ENCODE measurements at regions not wholly inside any gene's neighbourhood (a gene's known extent, or its start where the extent isn't known, plus 50 kb on each side); places are given as distances from the start of the nearest gene placed in this dataset.

DNA sequence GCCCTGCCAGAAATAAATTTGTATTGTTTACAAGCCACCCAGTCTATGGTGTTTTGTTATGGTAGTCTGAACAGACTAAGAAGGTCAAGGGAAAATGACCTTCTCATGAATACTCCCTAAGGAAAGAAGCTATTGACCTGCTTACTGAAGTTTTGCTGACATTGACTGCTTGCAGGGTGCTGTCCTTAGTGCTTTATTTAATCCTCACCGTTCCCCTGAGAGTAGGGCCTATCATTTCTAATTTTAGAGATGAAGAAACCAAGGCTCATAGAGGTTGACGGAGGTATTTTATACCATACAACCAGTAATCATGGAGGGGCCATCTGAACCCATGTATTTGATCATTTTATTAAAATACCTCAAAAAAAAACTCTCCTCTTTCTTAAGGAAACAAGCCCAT, 66.7 kb upstream of the INCENP start:
- no peaks in the 10 kb centered on the region for H3K27me3 ChIP-seq (ENCODE audit: control insufficient read depth in 5 of 5, insufficient read depth in 4 of 5, low read length in 5 of 5)
- no peaks in the 10 kb centered on the region for H3K36me3 ChIP-seq (ENCODE audit: control insufficient read depth in 5 of 5, insufficient read depth in 5 of 5, low read length in 5 of 5)
- no peak overlapping the region for H3K27ac ChIP-seq (ENCODE audit: low read depth, low read length)
- H3K4me1 ChIP-seq (ENCODE audit: control insufficient read depth in 5 of 5, insufficient read depth in 5 of 5, low read length in 5 of 5): no peaks in the 10 kb centered on the region
- H3K4me3 ChIP-seq (ENCODE audit: low read depth in 1 of 5, low read length in 5 of 5): no peak overlapping the region
- no peak overlapping the region for H3K9ac ChIP-seq (ENCODE audit: low read length in 5 of 5)
- H3K9me3 ChIP-seq (ENCODE audit: control insufficient read depth in 5 of 5, low read length in 5 of 5): no peaks in the 10 kb centered on the region

DNA sequence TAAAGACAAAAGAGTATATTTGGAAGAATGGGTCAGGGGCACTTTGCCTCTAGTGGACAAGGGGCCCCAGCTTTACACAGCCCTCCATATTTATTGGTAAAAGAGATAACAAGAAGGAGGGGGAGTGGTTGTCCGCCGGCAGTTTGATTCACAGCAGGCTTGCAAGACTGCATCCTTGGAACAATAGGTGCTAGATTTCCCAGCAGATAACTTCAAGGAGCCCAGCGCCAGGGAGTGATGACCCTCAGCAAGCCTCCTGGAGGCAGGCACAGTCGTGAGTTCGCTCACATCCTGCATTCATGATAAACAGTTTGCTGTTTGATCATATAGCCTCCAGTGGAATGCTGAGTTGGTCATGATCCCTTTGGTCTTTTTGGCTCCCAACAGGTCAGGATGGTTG, 67.8 kb upstream of the INCENP start:
- H3K9ac ChIP-seq (ENCODE audit: low read length in 5 of 5): no peak overlapping the region
- no peaks in the 10 kb centered on the region for H3K36me3 ChIP-seq (ENCODE audit: control insufficient read depth in 5 of 5, insufficient read depth in 5 of 5, low read length in 5 of 5)
- no peaks in the 10 kb centered on the region for H3K27me3 ChIP-seq (ENCODE audit: control insufficient read depth in 5 of 5, insufficient read depth in 4 of 5, low read length in 5 of 5)
- H3K4me3 ChIP-seq (ENCODE audit: low read depth in 1 of 5, low read length in 5 of 5): no peak overlapping the region
- H3K9me3 ChIP-seq (ENCODE audit: control insufficient read depth in 5 of 5, low read length in 5 of 5): no peaks in the 10 kb centered on the region
- H3K27ac ChIP-seq (ENCODE audit: low read depth, low read length): no peak overlapping the region
- H3K4me1 ChIP-seq (ENCODE audit: control insufficient read depth in 5 of 5, insufficient read depth in 5 of 5, low read length in 5 of 5): no peaks in the 10 kb centered on the region

DNA sequence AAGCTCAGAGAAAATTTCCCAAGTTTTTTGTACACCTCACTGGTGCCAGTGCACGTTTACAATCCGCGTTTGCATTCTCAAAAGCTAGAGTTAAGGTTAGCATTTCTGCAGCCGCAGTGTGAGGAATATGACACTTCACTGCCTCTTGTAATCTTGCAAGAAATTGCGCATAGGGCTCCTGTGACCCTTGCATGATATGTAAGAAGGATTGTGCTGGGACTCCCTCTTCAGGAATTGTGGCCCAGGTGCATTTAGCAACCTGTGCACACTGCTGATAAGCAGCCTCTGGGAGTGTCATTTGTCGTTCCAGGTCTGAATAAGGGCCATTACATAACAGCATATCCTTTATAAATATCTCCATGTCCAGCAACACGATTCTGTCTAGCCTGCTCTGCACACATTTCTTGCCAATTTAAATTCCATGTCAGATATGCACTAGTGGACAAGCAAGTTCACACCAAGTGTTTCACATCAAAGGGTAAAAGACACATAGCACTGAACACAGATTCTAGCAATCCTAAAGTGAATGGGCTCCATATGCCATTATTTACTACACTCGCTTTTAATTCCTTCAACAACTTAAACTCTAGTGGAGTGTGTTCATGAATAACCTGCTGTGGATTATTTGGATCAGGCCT, 69.2 kb upstream of the INCENP start:
- Histone ChIP-seq H3K27me3 (ENCODE audit: control insufficient read depth in 5 of 5, insufficient read depth in 4 of 5, low read length in 5 of 5) (no peaks in the 10 kb centered on the region), H3K27ac (ENCODE audit: low read depth, low read length) (no peak overlapping the region), H3K9ac (ENCODE audit: low read length in 5 of 5) (no peak overlapping the region), H3K4me1 (ENCODE audit: control insufficient read depth in 5 of 5, insufficient read depth in 5 of 5, low read length in 5 of 5) (no peaks in the 10 kb centered on the region), H3K36me3 (ENCODE audit: control insufficient read depth in 5 of 5, insufficient read depth in 5 of 5, low read length in 5 of 5) (no peaks in the 10 kb centered on the region), H3K9me3 (ENCODE audit: control insufficient read depth in 5 of 5, low read length in 5 of 5) (no peaks in the 10 kb centered on the region), H3K4me3 (ENCODE audit: low read depth in 1 of 5, low read length in 5 of 5) (no peak overlapping the region)

DNA sequence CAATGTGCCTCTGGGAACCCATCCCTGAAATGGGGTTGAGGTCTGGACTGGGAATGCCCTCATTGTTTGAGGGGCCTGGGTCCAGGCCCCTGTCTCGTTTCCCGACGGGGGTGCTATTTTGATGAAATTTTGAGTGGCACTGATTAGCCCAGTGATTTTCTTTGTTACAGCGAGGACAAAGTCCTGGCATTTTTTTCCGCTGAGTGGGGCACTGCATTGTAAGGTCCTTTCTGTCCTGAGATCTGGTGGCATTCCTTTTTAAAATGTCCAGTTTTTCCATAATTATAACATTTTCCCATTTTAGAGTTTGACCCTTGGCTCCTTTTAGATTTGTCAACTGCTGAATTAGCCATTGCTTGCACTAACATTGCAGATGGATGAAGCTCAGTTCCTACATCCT, 69.7 kb upstream of the INCENP start:
- Histone ChIP-seq H3K9me3 (ENCODE audit: control insufficient read depth in 5 of 5, low read length in 5 of 5) (no peaks in the 10 kb centered on the region), H3K4me3 (ENCODE audit: low read depth in 1 of 5, low read length in 5 of 5) (no peak overlapping the region), H3K4me1 (ENCODE audit: control insufficient read depth in 5 of 5, insufficient read depth in 5 of 5, low read length in 5 of 5) (no peaks in the 10 kb centered on the region), H3K36me3 (ENCODE audit: control insufficient read depth in 5 of 5, insufficient read depth in 5 of 5, low read length in 5 of 5) (no peaks in the 10 kb centered on the region), H3K27ac (ENCODE audit: low read depth, low read length) (no peak overlapping the region), H3K9ac (ENCODE audit: low read length in 5 of 5) (no peak overlapping the region), H3K27me3 (ENCODE audit: control insufficient read depth in 5 of 5, insufficient read depth in 4 of 5, low read length in 5 of 5) (no peaks in the 10 kb centered on the region)

DNA sequence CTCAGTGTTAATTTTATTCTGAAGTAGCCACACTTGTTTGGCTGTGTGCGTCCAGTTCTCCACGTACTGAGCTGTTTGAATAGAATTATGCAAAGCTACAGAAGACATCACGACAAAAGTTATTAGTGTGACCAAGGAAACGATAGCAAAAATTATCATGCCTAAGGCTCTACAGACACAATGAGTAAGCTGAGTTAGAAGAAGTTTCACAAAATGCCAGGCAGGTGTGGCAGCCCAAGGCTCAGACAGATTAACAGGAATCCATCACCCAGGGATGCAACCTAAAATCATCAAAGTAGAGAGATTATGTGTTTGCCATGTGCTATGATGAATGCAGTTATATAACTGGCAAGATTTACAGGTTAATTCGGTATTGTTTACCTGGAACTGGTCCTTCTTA, 73.1 kb upstream of the INCENP start:
- no peak overlapping the region for H3K9ac ChIP-seq (ENCODE audit: low read length in 5 of 5)
- no peak overlapping the region for H3K4me3 ChIP-seq (ENCODE audit: low read depth in 1 of 5, low read length in 5 of 5)
- H3K9me3 ChIP-seq (ENCODE audit: control insufficient read depth in 5 of 5, low read length in 5 of 5): no peaks in the 10 kb centered on the region
- no peaks in the 10 kb centered on the region for H3K4me1 ChIP-seq (ENCODE audit: control insufficient read depth in 5 of 5, insufficient read depth in 5 of 5, low read length in 5 of 5)
- H3K27ac ChIP-seq (ENCODE audit: low read depth, low read length): no peak overlapping the region
- H3K27me3 ChIP-seq (ENCODE audit: control insufficient read depth in 5 of 5, insufficient read depth in 4 of 5, low read length in 5 of 5): no peaks in the 10 kb centered on the region
- no peaks in the 10 kb centered on the region for H3K36me3 ChIP-seq (ENCODE audit: control insufficient read depth in 5 of 5, insufficient read depth in 5 of 5, low read length in 5 of 5)

DNA sequence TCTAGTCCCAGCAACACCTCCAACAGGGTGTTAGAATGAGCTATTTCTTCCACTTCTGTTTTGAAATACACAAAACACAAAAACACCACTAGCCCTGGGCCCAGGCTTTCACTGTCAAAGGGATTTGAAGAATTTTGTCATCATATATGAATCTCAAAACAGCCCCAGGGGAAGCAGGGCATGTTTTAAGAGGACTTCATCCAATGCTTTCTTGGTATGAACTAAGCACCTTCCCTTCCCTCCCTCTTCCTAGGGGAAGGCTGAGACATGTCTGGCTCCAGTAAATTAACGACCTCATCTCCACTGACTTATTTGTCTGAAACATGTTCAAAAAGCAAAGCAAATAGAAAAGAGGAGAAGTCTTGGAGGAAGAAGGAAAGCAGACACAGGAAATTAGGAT, 75.7 kb upstream of the INCENP start:
- Histone ChIP-seq H3K36me3 (ENCODE audit: control insufficient read depth in 5 of 5, insufficient read depth in 5 of 5, low read length in 5 of 5) (no peaks in the 10 kb centered on the region), H3K4me3 (ENCODE audit: low read depth in 1 of 5, low read length in 5 of 5) (no peak overlapping the region), H3K9ac (ENCODE audit: low read length in 5 of 5) (no peak overlapping the region), H3K9me3 (ENCODE audit: control insufficient read depth in 5 of 5, low read length in 5 of 5) (no peaks in the 10 kb centered on the region), H3K4me1 (ENCODE audit: control insufficient read depth in 5 of 5, insufficient read depth in 5 of 5, low read length in 5 of 5) (no peaks in the 10 kb centered on the region), H3K27ac (ENCODE audit: low read depth, low read length) (no peak overlapping the region), H3K27me3 (ENCODE audit: control insufficient read depth in 5 of 5, insufficient read depth in 4 of 5, low read length in 5 of 5) (no peaks in the 10 kb centered on the region)

DNA sequence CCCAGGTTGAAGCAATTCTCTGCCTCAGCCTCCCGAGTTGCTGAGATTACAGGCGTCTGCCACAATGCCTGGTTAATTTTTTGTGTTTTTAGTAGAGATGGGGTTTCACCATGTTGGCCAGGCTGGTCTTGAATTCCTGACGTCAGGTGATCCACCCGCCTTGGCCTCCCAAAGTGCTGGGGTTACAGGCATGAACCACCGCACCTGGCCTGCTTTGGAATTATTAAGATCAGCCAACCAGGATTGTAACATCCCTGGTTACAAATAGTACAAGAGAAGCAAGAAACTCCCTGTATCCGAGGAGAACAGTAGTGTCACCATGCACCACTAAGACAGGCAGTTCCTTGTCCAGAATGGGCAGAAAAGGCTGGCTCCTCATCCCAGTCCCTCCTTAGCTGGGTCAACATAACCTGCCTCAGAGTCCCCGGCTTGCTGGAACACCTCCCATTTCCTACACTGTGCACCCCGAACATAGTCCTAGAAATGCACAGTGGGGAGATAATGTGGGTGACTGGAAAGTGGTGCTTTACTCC, 77.2 kb upstream of the INCENP start:
- H3K9me3 ChIP-seq (ENCODE audit: control insufficient read depth in 5 of 5, low read length in 5 of 5): no peaks in the 10 kb centered on the region
- H3K4me3 ChIP-seq (ENCODE audit: low read depth in 1 of 5, low read length in 5 of 5): no peak overlapping the region
- H3K27me3 ChIP-seq (ENCODE audit: control insufficient read depth in 5 of 5, insufficient read depth in 4 of 5, low read length in 5 of 5): no peaks in the 10 kb centered on the region
- H3K36me3 ChIP-seq (ENCODE audit: control insufficient read depth in 5 of 5, insufficient read depth in 5 of 5, low read length in 5 of 5): no peaks in the 10 kb centered on the region
- no peak overlapping the region for H3K27ac ChIP-seq (ENCODE audit: low read depth, low read length)
- no peak overlapping the region for H3K9ac ChIP-seq (ENCODE audit: low read length in 5 of 5)
- H3K4me1 ChIP-seq (ENCODE audit: control insufficient read depth in 5 of 5, insufficient read depth in 5 of 5, low read length in 5 of 5): no peaks in the 10 kb centered on the region

DNA sequence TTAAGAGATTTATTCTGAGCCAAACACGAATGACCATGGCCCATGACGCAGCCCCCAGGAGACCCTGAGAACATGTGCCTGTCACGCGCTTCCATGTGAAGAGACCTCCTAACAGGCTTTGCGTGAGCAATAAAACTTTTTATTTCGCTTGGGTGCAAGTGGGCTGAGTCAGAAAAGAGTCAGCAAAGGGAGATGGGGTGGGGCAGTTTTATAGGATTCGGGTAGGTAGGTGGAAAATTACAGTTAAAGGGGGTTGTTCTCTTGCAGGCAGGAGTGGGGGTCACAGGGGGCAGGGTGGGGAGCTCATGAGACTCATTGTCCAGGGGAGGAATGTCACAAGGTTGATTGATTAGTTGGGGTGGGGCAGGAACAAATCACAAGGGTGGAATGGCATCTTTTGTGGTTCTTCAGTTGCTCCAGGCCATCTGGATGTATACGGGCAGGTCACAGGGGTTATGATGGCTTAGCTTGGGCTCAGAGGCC, 77.2 kb upstream of the FTH1 start:
- no peaks in the 10 kb centered on the region for H3K9me3 ChIP-seq (ENCODE audit: control insufficient read depth in 5 of 5, low read length in 5 of 5)
- H3K4me1 ChIP-seq (ENCODE audit: control insufficient read depth in 5 of 5, insufficient read depth in 5 of 5, low read length in 5 of 5): no peaks in the 10 kb centered on the region
- no peak overlapping the region for H3K9ac ChIP-seq (ENCODE audit: low read length in 5 of 5)
- H3K27ac ChIP-seq (ENCODE audit: low read depth, low read length): no peak overlapping the region
- H3K4me3 ChIP-seq (ENCODE audit: low read depth in 1 of 5, low read length in 5 of 5): no peak overlapping the region
- H3K27me3 ChIP-seq (ENCODE audit: control insufficient read depth in 5 of 5, insufficient read depth in 4 of 5, low read length in 5 of 5): peaks cover 0 to 2% (median 0%) of the 10 kb centered on the region in 5 donors
- H3K36me3 ChIP-seq (ENCODE audit: control insufficient read depth in 5 of 5, insufficient read depth in 5 of 5, low read length in 5 of 5): no peaks in the 10 kb centered on the region

DNA sequence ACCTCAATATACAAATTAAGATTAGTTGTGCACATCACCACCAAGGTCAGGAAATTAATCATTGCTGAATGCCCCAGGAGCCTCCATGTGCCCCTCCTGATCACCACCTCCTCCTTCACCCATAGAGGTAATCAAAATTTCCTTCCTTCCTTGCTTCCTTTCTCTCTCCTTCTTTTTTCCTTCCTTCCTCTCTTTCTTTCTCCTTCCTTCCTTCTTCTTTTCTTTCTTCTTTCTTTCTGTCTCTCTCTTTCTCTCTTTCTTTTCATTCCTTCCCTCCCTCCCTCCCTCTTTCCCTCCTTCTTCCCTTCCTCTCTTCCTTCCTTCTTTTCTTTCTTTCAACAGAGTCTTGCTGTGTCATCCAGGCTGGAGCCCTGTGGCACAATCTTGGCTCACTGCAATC, 67.9 kb upstream of the FTH1 start:
- H3K4me1 ChIP-seq (ENCODE audit: control insufficient read depth in 5 of 5, insufficient read depth in 5 of 5, low read length in 5 of 5): no peaks in the 10 kb centered on the region
- H3K4me3 ChIP-seq (ENCODE audit: low read depth in 1 of 5, low read length in 5 of 5): no peak overlapping the region

DNA sequence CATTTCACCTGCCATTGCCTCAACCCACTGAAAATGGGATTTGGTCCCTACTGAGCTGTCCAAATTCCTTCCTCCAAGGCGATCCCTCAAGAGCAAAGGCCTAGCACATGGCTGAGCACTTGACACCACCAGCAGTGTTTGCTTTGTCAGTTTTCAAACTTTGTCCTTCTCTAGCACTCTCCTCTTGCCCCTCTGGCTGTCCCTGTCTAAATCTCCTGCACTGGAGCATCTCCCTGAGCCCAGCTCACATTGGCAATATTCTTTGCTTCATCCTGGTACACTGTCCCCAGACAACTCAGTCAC, 66.6 kb upstream of the FTH1 start:
- Histone ChIP-seq H3K4me3 (ENCODE audit: low read depth in 1 of 5, low read length in 5 of 5) (no peak overlapping the region), H3K9me3 (ENCODE audit: control insufficient read depth in 5 of 5, low read length in 5 of 5) (peaks cover 0 to 8% (median 5%) of the 10 kb centered on the region in 5 donors), H3K27me3 (ENCODE audit: control insufficient read depth in 5 of 5, insufficient read depth in 4 of 5, low read length in 5 of 5) (no peaks in the 10 kb centered on the region), H3K36me3 (ENCODE audit: control insufficient read depth in 5 of 5, insufficient read depth in 5 of 5, low read length in 5 of 5) (no peaks in the 10 kb centered on the region), H3K4me1 (ENCODE audit: control insufficient read depth in 5 of 5, insufficient read depth in 5 of 5, low read length in 5 of 5) (no peaks in the 10 kb centered on the region), H3K9ac (ENCODE audit: low read length in 5 of 5) (no peak overlapping the region), H3K27ac (ENCODE audit: low read depth, low read length) (no peak overlapping the region)

More for the DNA sequence above, 67.9 kb upstream of the FTH1 start:
- Histone ChIP-seq H3K9ac (ENCODE audit: low read length in 5 of 5) (no peak overlapping the region), H3K27me3 (ENCODE audit: control insufficient read depth in 5 of 5, insufficient read depth in 4 of 5, low read length in 5 of 5) (no peaks in the 10 kb centered on the region), H3K36me3 (ENCODE audit: control insufficient read depth in 5 of 5, insufficient read depth in 5 of 5, low read length in 5 of 5) (no peaks in the 10 kb centered on the region), H3K9me3 (ENCODE audit: control insufficient read depth in 5 of 5, low read length in 5 of 5) (peaks cover 0 to 8% (median 5%) of the 10 kb centered on the region in 5 donors), H3K27ac (ENCODE audit: low read depth, low read length) (no peak overlapping the region)
